Germinal center (tissue), 1 donor: ENCODE measurements at regions not wholly inside any gene's neighbourhood (a gene's known extent, or its start where the extent isn't known, plus 50 kb on each side); places are given as distances from the start of the nearest gene placed in this dataset.
"Not testable (repeated sequence)": the region's sequence is repeated elsewhere in the genome, so short reads cannot be mapped to it uniquely, and the experiment has no call there.

Experiments used
- DNase-seq: peaks from one replicate; pipeline ENCODE4 v3.0.0; 2012; ENCODE audit warnings: mixed read lengths, low spot score

DNA sequence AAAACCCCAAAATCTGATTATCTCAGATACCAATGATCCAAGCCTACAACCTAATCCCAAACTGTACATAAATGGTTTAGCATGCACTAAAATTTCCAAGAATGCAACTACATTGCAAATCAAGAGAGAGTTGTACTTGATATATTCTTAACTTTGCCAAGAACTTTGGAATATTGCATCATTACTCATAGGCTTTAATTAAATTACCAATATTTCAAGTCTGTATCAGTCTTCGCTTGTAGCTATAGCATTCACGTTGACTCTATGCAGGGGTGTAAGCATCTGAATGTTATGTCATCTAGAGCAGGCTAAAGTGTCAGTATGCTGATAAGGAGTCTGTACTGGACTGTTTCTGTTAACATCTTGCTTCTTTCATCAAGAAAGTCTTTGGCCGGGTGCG, 56.3 kb downstream of the FOXI3 start:
- no peak for DNase-seq

DNA sequence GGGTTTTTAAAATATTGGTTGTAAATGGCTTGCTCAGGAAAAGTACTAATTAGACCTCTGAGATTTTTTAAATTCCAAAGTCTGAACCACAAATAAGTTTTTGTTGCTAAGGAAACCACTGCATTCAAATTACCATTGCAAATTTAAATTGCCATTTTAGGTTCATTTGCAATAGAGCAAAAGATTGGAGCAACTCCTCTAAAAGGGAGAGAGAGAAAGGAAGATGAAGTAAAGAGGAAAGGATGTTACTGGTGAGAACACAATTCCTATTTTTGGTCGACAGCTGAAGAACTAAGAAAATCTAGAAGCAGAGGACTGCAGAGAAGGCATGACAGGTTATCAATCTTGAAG, 74.9 kb downstream of the FOXI3 start:
- no peak for DNase-seq

DNA sequence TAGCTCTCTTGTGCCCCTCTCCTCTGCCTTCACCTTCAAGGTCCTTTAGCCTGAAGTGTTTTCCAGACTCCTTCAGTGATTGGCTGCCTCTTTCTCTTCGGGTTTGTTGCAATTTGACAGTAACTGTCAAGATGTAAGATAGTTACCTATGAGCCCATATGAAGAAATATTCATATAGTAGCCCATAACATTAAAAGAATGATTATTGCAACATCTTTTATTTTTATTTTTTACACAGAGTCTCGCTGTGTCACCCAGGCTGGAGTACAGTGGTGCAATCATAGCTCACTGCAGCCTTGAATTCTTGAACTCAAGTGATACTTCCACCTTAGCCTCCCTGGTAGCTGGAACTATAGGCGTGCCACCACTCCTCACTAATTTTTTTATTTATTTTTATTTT, 80.5 kb downstream of the FOXI3 start:
- DNase-seq, result no peak

- not testable (repeated sequence) for DNase-seq
These were observed 87.1 kb downstream of the FOXI3 start for GRCh38 chr2:88365408-88365807.

DNA sequence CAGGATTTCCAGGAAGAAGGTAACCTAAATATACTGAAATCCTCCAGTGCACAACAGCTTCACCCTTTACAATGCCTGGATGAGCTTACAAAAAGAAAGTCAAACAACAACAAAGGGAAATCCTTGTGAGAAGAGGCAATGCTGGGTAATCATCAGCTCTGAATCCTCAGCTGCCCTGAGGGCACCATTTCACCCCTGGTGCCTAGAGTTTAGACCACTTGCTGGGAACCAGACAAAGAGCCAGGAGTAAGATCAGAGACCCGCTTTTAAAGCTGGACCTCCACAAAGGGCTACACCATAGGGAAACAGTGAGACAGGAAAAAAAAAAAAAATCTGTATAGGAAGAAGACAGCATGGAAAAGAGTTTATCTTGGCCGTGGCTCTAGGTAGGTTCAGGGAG, 97.0 kb downstream of the FOXI3 start:
- DNase-seq, result no peak

DNA sequence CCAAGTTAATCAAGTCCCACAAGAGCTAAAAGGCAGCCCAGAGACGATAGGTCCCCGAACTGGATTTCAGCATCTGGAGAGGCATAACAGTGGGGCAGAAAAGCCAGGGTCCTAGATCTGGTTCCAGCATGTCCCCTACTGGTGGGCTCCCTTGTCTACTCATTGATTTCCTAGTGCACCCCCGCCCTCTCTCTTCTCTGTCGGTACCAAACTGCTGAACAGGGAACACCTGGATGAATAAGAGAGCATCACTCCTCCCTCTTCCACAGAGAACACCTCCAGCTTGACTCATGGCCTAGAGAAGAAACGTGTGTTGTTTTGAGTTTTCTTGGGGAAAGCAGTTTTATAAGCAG, 101.3 kb downstream of the FOXI3 start:
- no peak for DNase-seq

DNA sequence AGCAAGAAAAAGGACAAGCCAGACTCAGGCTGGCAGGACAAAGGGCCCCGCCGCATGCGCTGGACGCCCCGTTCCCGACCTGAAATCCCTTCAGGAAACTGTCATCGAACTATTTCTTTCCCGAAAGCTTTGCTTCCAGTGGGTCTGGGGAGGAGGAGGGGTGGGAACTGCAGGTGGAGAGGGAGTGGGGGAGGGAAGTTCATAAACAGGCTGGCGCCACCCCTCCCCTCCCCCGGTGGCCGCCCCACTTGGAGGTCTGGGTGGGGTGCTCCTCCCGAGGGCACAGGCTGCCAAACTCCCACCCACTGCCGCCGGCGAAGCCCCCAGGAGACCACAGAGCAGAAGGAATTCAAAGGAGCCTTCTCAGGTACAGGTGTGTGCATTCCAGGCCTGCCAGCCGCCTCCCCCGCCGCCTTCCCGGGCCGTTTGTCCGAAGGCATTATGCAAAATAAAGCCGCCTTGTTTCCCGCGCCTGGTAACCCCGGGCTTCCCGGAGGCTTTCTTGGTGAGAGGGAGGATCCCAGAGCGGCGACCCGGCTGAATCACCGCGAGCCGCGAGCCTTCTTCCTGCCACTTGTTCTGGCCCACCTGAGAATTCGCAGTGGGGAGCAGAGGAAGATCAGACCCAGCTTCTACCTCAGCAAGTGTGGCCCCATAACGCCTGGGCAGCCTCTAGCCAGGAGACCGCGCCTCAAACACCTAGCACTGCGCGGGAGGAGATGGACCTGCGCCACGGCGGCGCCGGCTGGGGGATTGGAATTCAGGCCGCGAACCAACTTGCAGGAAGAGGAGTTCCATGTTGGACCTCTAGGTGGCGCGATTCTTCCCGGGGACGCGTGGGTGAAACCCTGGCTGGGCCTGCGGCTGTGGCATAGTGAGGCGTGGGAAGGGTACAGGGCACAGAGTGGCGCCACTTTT, 101.9 kb downstream of the FOXI3 start:
- DNase-seq, result peak; percentile 66

- DNase-seq, result no peak
These were observed 106.7 kb downstream of the FOXI3 start for GRCh38 chr2:88345842-88346241.

DNA sequence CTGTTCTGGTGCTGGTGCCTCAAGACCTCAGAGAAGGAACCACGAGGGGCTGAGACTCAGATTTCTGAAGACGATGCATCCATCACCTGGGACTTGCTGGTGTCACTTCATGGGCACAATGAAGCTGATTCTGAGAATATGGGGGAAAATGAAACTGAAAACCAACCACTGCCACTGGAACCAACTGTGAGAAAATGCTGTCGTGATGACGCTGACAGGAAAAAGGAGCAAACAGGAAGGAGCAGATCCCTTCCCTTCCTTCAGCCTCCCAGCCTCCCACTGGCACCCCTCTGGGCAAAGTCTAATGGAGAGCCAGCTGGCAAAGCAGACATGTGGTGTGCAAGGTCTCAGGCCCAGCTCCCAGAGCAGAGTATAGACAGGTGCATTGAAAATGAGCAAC, 109.7 kb downstream of the FOXI3 start:
- DNase-seq, result no peak

DNA sequence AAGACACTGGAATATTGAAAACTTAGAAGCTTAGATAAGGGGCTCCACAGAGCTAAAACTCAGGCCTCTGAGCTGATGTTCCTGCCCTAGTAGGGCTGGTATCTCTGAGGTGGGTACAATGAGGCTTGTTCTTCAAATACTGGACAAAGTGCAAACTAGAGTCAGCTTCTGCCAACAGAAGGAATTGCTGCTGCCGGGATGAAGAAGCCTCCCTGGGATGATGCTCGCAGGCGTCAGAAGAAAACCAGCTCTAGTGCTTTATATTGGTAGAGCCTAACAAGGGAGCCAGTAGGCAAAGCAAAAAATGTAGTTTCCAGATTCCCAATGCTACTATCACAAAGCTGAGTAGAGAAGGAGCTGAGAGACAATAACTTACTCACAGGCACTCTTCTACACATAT, 118.1 kb downstream of the FOXI3 start:
- DNase-seq, result no peak

DNA sequence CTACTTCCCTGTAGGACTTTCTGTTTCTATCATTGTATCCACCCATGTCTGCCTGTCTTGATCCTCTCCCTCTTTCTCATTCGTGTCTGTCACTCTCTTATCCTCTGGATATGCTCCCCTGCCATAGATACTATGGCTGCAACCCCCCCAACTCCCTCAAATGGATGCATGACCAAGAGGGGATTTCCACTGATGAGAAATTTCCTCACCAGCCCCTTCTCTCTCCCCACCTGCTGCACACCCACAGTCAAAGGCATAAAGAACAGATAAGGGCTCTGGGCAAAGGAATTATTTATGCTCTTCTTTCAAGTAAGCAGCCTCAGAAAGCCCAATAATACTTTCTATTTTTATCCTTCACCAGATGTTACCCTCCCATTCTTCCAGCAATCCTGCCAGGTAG, 121.3 kb downstream of the FOXI3 start:
- DNase-seq, result no peak

GRCh38 chr2:88329815-88330603, 122.5 kb downstream of the FOXI3 start:
- no peak for DNase-seq

DNA sequence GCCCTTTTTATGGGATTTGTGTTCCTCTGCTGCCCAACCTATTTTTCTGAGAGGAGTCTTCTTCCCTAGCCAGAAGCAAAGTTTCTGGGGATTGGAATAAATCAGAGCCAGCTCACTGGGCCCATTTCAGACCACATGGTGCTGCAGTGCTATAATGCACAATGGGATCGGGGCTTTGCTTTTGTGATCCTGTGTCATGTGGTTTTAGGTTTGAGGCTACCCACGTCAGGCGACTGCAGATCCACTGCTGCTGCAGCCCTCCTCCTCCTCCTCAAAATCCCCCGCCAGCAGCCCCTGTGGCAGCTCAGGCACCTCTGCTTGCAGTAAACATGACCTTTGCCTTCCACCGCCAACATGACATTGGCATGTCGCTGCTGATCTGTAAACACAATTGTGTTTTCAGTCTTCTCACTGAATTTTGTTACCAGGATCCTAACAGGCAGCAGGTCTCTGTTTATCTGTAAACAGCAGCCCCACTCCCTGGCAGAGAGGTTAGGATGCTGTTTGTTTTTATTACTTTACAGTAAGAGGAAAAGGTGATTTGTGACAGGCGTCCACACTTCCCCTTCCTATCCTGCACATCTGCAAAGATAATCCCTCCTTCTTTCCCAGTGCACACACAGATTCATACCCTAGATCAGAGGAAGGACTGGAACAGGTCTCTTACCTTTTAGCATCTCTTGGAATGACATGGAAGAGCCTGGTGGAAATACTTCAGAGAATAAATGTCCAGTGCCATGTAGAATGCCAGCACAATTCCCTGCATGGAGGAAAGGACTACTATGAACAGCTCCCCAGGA, 130.8 kb downstream of the FOXI3 start:
- DNase-seq, result no peak

- no peak for DNase-seq
These were observed 132.3 kb downstream of the FOXI3 start for GRCh38 chr2:88320076-88320773.

DNA sequence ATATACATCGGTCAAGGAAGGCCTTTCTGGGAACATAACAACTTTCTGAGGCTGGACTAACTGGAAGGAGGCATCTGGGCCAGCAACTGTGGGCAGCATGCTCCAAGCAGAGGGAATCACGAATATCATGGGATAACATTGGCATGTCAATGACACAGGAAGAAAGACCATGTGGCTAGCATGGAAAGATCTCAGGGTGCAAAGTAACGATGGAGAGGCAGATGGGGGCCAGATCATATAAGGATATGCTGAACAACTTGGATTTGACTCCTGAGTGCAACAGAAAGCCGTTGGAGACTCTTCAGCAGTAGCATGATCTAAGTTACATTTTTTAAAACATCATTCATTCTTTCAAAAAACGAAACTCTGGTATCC, 133.6 kb downstream of the FOXI3 start:
- DNase-seq, result no peak

DNA sequence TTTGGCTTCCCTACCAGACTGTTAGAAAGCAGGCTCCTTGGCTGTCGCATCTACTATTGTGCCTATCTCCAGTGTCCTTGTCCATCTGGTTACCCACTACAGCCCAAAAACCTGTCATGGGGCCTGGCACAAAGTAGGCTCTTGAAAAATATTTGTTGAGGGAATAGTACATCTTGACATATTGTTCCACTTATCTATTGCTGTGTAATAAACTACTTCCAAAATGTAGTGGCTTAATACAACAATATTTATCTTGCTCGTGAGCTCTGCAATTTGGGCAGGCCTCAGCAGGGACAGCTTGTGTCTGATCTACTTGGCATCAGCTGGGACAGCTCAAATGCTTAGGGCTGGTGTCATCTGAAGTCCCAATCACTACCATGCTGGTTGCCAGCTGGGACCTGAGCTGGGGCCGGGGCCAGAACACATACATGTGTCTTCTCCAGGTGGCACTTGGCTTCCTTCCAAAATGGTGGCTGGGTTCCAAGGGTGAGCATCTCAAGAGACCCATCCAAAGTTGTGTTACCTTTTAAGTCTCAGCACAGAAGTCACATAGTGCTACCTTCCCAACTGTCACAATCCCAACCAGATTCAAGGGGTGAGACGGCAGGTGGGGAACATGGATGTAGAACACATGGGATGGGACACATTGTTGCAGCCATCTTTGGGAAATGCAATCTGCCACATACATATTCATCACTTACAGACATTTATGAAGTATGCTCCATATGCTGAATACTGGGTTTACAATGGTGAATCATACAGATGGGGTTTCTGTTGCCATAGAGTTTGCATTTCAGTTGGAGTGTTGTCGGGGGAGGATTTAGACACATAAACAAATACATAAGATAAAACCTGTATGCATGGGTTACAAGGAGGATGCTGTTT, 134.2 kb downstream of the FOXI3 start:
- DNase-seq, result no peak

DNA sequence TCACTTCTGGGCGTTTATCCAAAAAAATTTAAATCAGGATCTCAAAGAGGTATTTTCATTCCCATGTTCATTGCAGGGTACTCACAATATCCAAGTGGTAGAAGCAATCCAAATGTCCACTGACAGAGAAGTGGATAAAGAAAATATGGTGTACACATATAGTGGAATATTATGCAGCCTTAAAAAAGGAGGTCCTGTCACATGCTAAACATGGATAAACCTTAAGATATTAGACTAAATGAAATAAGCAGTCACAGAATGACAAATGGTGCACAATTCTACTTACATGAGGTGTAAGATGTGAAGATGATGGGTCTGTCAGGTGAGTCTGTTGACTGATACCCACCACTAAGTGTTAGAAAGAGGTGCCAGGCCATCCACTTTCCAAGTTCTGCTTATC, 140.6 kb downstream of the THNSL2 start:
- DNase-seq, result no peak

- DNase-seq, result peak; percentile 36
These were observed 137.7 kb downstream of the THNSL2 start for GRCh38 chr2:88307817-88308216.

DNA sequence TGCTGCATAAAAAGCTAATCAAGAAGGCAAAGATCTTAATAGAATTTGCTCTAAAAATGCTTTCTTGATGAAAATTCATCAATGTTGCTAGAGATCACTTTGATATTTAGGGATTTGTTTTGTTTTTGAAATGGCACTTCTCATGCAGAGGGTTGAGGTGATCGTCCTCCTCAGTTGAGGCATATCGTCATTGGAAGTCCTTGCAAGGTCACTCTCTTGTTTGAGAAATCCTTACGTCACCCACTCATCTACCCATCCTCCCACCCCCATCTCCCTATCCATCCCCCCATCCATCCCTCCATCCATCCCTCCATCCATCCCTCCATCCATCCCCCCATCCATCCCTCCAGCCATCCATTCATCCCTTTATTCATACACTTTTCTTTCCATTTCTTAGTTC, 133.7 kb downstream of the THNSL2 start:
- DNase-seq, result no peak

- DNase-seq, result no peak
These were observed 126.1 kb downstream of the THNSL2 start for GRCh38 chr2:88296247-88296646.
